MM.1S (cell line): ENCODE measurements at regions not wholly inside any gene's neighbourhood (a gene's known extent, or its start where the extent isn't known, plus 50 kb on each side); places are given as distances from the start of the nearest gene placed in this dataset.

Source experiments
- DNase-seq: peaks from one replicate; pipeline ENCODE4 v3.0.0-alpha.2; 2015
- H2AFZ ChIP-seq: fragments of 300-600 bp; sonication (generic); 2 replicates; pipeline ENCODE4 v1.6.0; 2016; ENCODE audit warnings: antibody characterized with exemption, low read length
- H3F3A ChIP-seq: fragments of 300-600 bp; sonication (generic); 2 replicates; pipeline ENCODE4 v1.6.1; 2016; ENCODE audit warnings: mild to moderate bottlenecking, antibody characterized with exemption, low read length, moderate library complexity, mixed read lengths; ENCODE audit not compliant: insufficient read depth
- H3K27ac ChIP-seq: fragments of 300-600 bp; sonication (generic); 2 replicates; pipeline ENCODE4 v1.5.1; 2016; ENCODE audit warnings: mild to moderate bottlenecking, low read length
- H3K27me3 ChIP-seq: fragments of 300-600 bp; sonication (generic); replicated peaks from 2 replicates; pipeline ENCODE4 v1.6.0; 2016; ENCODE audit warnings: low read length; ENCODE audit not compliant: insufficient read depth
- H3K36me3 ChIP-seq: fragments of 300-600 bp; sonication (generic); replicated peaks from 2 replicates; pipeline ENCODE4 v1.6.1; 2016; ENCODE audit warnings: mild to moderate bottlenecking, low read length, mixed read lengths; ENCODE audit not compliant: insufficient read depth
- H3K4me1 ChIP-seq: fragments of 300-600 bp; sonication (generic); 2 replicates; pipeline ENCODE4 v1.6.1; 2016; ENCODE audit warnings: low read length, mixed read lengths
- H3K4me2 ChIP-seq: fragments of 300-600 bp; sonication (generic); 2 replicates; pipeline ENCODE4 v1.6.0; 2016; ENCODE audit warnings: low read depth, low read length
- H3K4me3 ChIP-seq: fragments of 300-600 bp; sonication (generic); 2 replicates; pipeline ENCODE4 v1.5.1; 2016; ENCODE audit warnings: low read length, mixed read lengths
- H3K79me2 ChIP-seq: fragments of 300-600 bp; sonication (generic); 2 replicates; pipeline ENCODE4 v1.6.1; 2016; ENCODE audit warnings: mixed run types, low read length, mixed read lengths
- H3K9ac ChIP-seq: fragments of 300-600 bp; sonication (generic); 2 replicates; pipeline ENCODE4 v1.6.1; 2016; ENCODE audit warnings: low read length, mixed read lengths
- H3K9me2 ChIP-seq: fragments of 300-600 bp; sonication (generic); replicated peaks from 2 replicates; pipeline ENCODE4 v1.6.1; 2016; ENCODE audit warnings: mild to moderate bottlenecking, low read length, mixed read lengths; ENCODE audit not compliant: insufficient read depth
- H3K9me3 ChIP-seq: fragments of 300-600 bp; sonication (generic); replicated peaks from 2 replicates; pipeline ENCODE4 v1.6.1; 2016; ENCODE audit warnings: mild to moderate bottlenecking, low read length, mixed read lengths; ENCODE audit not compliant: insufficient read depth
- H4K20me1 ChIP-seq: fragments of 300-600 bp; sonication (generic); 2 replicates; pipeline ENCODE4 v1.6.1; 2016; ENCODE audit warnings: mild to moderate bottlenecking, low read length, moderate library complexity, mixed read lengths; ENCODE audit not compliant: insufficient read depth
- EZH2 ChIP-seq: fragments of 300-600 bp; sonication (generic); optimal IDR thresholded peaks from 2 replicates; pipeline ENCODE3; 2017; ENCODE audit warnings: low read depth, mild to moderate bottlenecking, antibody characterized with exemption, low read length, mixed read lengths
- EZH2phosphoT487 ChIP-seq: fragments of 300-600 bp; sonication (generic); IDR thresholded peaks from 2 replicates; pipeline ENCODE4 v1.6.1; 2018; ENCODE audit warnings: antibody characterized with exemption, low read length
- TF ChIP-seq, protein P1 (sequence below): fragments of 300-600 bp; sonication (generic); IDR thresholded peaks from 2 replicates; pipeline ENCODE4 v1.5.1; 2016; ENCODE audit warnings: antibody characterized with exemption, low read length, mixed read lengths

DNA sequence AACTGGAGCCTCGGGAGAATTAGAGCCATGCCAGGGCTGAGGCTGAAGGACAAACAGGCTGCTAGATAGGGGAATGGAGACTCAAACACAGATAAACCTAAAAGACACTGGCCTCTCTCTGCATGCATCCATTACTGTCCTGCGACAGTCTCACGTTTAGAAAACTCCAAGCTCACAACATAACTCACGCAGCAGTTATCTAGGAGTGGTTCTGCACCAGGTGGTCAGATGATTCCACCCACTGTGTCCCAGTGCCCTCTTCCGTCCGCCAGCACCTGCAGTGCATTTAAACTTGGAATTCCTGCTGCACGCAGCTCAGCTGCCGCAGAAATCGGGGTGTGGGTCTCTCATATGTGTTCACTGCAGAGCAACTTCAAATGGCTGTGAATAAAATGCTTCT lies 272.6 kb upstream of the IRX2 start:
- DNase-seq, result no peak
- Histone ChIP-seq H3K4me1 (no peaks in the 10 kb centered on the region), H3F3A (no peaks in the 10 kb centered on the region), H3K27me3 (no peaks in the 10 kb centered on the region), H4K20me1 (no peaks in the 10 kb centered on the region), H3K4me3 (no peak overlapping the region), H3K36me3 (no peaks in the 10 kb centered on the region), H3K4me2 (no peak overlapping the region), H3K9me3 (no peaks in the 10 kb centered on the region), H2AFZ (no peak overlapping the region), H3K27ac (no peak overlapping the region), H3K9ac (no peak overlapping the region), H3K79me2 (no peaks in the 10 kb centered on the region), H3K9me2 (no peaks in the 10 kb centered on the region)
- TF ChIP-seq, protein P1, sequence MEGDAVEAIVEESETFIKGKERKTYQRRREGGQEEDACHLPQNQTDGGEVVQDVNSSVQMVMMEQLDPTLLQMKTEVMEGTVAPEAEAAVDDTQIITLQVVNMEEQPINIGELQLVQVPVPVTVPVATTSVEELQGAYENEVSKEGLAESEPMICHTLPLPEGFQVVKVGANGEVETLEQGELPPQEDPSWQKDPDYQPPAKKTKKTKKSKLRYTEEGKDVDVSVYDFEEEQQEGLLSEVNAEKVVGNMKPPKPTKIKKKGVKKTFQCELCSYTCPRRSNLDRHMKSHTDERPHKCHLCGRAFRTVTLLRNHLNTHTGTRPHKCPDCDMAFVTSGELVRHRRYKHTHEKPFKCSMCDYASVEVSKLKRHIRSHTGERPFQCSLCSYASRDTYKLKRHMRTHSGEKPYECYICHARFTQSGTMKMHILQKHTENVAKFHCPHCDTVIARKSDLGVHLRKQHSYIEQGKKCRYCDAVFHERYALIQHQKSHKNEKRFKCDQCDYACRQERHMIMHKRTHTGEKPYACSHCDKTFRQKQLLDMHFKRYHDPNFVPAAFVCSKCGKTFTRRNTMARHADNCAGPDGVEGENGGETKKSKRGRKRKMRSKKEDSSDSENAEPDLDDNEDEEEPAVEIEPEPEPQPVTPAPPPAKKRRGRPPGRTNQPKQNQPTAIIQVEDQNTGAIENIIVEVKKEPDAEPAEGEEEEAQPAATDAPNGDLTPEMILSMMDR, result no peak
- no peak for TF ChIP-seq EZH2
- no peak for TF ChIP-seq EZH2phosphoT487

DNA sequence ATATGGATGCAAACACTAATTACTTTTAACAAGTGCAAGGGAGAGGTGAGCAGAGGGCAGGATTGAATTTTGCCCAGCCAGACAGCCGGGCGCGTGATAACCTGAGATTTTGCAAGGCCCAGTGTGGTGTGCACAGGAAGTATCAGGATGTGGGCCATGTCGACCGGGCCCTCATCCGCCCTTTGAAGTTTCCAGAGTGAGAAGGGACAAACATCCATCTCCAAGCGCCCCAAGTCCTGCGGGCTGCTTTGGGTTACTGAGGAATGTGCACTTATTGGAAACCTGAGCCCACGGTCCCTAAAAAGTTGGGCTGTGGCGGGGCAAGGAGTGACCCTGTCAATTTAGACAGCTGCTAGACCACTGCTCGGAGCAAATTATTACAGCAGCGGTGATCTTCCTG lies 272.2 kb upstream of the IRX2 start:
- Histone ChIP-seq H3K4me1 (no peaks in the 10 kb centered on the region), H3K27ac (no peak overlapping the region), H3K36me3 (no peaks in the 10 kb centered on the region), H4K20me1 (no peaks in the 10 kb centered on the region), H3K9me2 (no peaks in the 10 kb centered on the region), H2AFZ (no peak overlapping the region), H3F3A (no peaks in the 10 kb centered on the region), H3K27me3 (no peaks in the 10 kb centered on the region), H3K79me2 (no peaks in the 10 kb centered on the region), H3K4me3 (no peak overlapping the region), H3K9me3 (no peaks in the 10 kb centered on the region), H3K4me2 (no peak overlapping the region), H3K9ac (no peak overlapping the region)
- TF ChIP-seq, protein P1, result no peak
- TF ChIP-seq EZH2 (no peak), EZH2phosphoT487 (no peak)
- no peak for DNase-seq

DNA sequence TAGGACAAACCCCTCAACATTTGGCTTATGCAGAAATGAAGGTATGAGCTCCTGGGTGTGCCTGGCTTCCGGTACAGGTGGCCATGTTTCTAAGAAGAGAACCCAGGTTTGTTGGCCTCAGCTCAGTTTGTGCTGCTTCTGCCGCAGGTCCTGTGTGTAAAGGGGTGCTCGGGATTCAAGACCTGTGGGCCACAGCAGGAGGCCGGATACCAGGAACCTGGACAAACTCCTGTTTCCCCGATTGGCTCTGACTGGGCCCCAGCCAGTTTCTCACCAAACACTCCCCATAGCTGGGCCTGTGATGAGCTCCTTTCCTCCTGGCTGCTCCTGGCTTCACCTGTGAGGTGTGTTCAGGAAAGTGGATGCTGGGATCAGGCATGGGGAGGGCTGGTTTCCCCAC lies 271.2 kb upstream of the IRX2 start:
- no peak for DNase-seq
- Histone ChIP-seq H3K4me3 (no peak overlapping the region), H3K9ac (no peak overlapping the region), H3K9me2 (no peaks in the 10 kb centered on the region), H3K27ac (no peak overlapping the region), H3K4me2 (no peak overlapping the region), H3F3A (no peaks in the 10 kb centered on the region), H3K9me3 (no peaks in the 10 kb centered on the region), H3K4me1 (no peaks in the 10 kb centered on the region), H2AFZ (no peak overlapping the region), H3K36me3 (no peaks in the 10 kb centered on the region), H3K79me2 (no peaks in the 10 kb centered on the region), H4K20me1 (no peaks in the 10 kb centered on the region), H3K27me3 (no peaks in the 10 kb centered on the region)
- no peak for TF ChIP-seq EZH2phosphoT487
- TF ChIP-seq EZH2, result no peak
- TF ChIP-seq, protein P1, result no peak
